Lower lobe of right lung (tissue), 2 donors: ENCODE measurements at regions not wholly inside any gene's neighbourhood (a gene's known extent, or its start where the extent isn't known, plus 50 kb on each side); places are given as distances from the start of the nearest gene placed in this dataset.

Experiments used
- ATAC-seq, 2 donors: fragments of 200-7000 bp; cut with Tn5 transposase; one replicate each; pipeline ENCODE4 v1.9.1; 2020 to 2022; ENCODE audit warnings: mild to moderate bottlenecking in 2 of 2, moderate library complexity in 2 of 2
- DNase-seq: peaks from one replicate; pipeline ENCODE4 v3.0.0-alpha.2; 2020
- H3K27ac ChIP-seq: fragments of 200-600 bp; one replicate; pipeline ENCODE4 v1.8.0; 2022
- H3K27me3 ChIP-seq: fragments of 200-600 bp; one replicate; pipeline ENCODE4 v1.8.0; 2022; ENCODE audit warnings: low read depth
- H3K36me3 ChIP-seq: fragments of 200-600 bp; one replicate; pipeline ENCODE4 v1.8.0; 2022; ENCODE audit warnings: mild to moderate bottlenecking
- H3K4me1 ChIP-seq: fragments of 200-600 bp; one replicate; pipeline ENCODE4 v1.8.0; 2022
- H3K4me3 ChIP-seq: fragments of 200-600 bp; one replicate; pipeline ENCODE4 v1.8.0; 2022; ENCODE audit warnings: mild to moderate bottlenecking
- H3K9me3 ChIP-seq: fragments of 200-600 bp; one replicate; pipeline ENCODE4 v1.8.0; 2022
- CTCF ChIP-seq: fragments of 200-600 bp; IDR thresholded peaks from one replicate; pipeline ENCODE4 v1.8.0; 2022; ENCODE audit warnings: antibody characterized with exemption, mild to moderate bottlenecking
- intact Hi-C: fragments of 100-400 bp; cut with DNase I; formaldehyde crosslinking; loops from one replicate; pipeline ENCODE4 v1.11.0; 2022
- donor health status: DM: no; HTN: yes; CAD: no; lungs with severe emphysema.

GRCh38 chr13:109383683-109384082 is 402.7 kb downstream of the IRS2 start:
- DNase-seq (no peak), ATAC-seq (no peak)
- intact Hi-C loops: no loop called here
- Histone ChIP-seq H3K36me3 (no peaks in the 10 kb centered on the region), H3K27ac (no peak overlapping the region), H3K4me1 (no peaks in the 10 kb centered on the region), H3K27me3 (no peaks in the 10 kb centered on the region), H3K4me3 (no peak overlapping the region), H3K9me3 (no peaks in the 10 kb centered on the region)
- no peak for TF ChIP-seq CTCF

GRCh38 chr13:109381546-109382180 is 404.7 kb downstream of the IRS2 start:
- Histone ChIP-seq H3K27me3 (no peaks in the 10 kb centered on the region), H3K4me1 (no peaks in the 10 kb centered on the region), H3K9me3 (no peaks in the 10 kb centered on the region), H3K27ac (no peak overlapping the region), H3K36me3 (no peaks in the 10 kb centered on the region), H3K4me3 (no peak overlapping the region)
- no peak for DNase-seq
- ATAC-seq: no peak
- intact Hi-C loops: no loop called here
- TF ChIP-seq CTCF: no peak

DNA sequence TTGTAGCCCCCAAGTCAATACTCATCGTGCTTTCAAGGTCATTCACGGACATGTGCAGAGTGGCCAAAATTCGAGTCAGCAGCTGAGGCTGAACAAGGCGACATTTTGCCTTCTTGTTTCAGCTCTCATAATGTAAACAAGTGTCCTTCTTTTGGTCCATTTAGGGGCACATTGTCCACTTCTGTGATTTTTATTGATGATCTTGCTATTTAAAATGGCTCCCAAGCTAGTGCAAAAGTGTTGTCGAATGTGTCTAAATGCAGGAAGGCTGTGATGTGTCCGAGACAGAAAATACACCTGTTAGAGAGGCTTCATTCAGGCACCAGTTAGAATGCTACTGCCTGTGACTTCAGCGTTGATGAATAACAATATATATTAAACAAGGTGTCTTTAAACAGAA is 405.9 kb downstream of the IRS2 start:
- DNase-seq (no peak), ATAC-seq (no peak)
- Histone ChIP-seq H3K4me1 (no peaks in the 10 kb centered on the region), H3K4me3 (no peak overlapping the region), H3K9me3 (no peaks in the 10 kb centered on the region), H3K27me3 (no peaks in the 10 kb centered on the region), H3K27ac (no peak overlapping the region), H3K36me3 (no peaks in the 10 kb centered on the region)
- intact Hi-C loops: no loop called here
- TF ChIP-seq CTCF: no peak

DNA sequence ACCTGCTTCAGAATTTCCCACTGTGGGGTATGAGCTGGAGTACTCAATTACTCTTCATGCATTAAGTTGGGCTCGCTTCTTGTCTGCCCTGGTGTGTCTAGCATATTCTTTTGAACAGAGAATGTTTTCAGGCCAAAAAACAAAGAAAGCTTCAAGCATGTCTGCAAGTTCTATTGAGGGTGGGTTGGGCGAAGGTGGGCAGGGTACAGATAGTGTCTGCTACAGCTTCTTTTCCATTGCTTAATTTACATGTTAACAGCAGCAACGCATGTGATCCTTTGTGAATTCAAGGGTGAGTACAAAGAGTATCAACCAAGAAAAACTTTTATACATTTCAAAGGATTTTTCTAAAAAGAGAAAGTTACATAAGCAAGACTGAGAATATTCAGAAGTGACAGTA is 406.5 kb downstream of the IRS2 start:
- Histone ChIP-seq H3K4me1 (no peaks in the 10 kb centered on the region), H3K27ac (no peak overlapping the region), H3K36me3 (no peaks in the 10 kb centered on the region), H3K4me3 (no peak overlapping the region), H3K27me3 (no peaks in the 10 kb centered on the region), H3K9me3 (no peaks in the 10 kb centered on the region)
- ATAC-seq: no peak
- no peak for DNase-seq
- TF ChIP-seq CTCF: no peak
- intact Hi-C loops: no loop called here

- no peak overlapping the region for H3K4me3 ChIP-seq
- H3K27ac ChIP-seq: no peak overlapping the region
- H3K36me3 ChIP-seq: no peaks in the 10 kb centered on the region
- ATAC-seq (no peak), DNase-seq (no peak)
- no peaks in the 10 kb centered on the region for H3K4me1 ChIP-seq
- intact Hi-C loops: no loop called here
- no peak for TF ChIP-seq CTCF
- H3K27me3 ChIP-seq: no peaks in the 10 kb centered on the region
- no peaks in the 10 kb centered on the region for H3K9me3 ChIP-seq
Observed at GRCh38 chr13:109376936-109377335, 409.4 kb downstream of the IRS2 start.
